ENCODE measurements at regions not wholly inside any gene's neighbourhood (a gene's known extent, or its start where the extent isn't known, plus 50 kb on each side); places are given as distances from the start of the nearest gene placed in this dataset.

DNA sequence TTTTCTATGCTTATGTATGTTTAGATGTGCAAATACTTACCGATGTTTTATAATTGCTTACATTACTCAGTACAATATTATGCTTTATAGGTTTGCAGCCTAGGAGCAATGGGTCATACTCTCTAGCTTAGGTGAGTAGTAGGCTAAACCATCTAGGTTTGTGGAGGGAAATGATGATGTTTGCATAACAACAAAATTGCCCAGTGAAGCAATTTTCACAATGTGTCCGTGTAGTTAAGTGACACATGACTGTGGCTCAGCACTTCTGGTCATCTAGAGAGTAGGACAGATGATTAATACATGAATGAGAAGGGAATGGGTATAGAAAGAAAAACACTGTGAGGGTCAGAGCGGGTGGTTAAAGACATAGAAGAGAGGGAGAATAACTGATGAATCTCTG lies 2116.2 kb upstream of the PIK3C3 start:
- WGBS, 2 donors, result 89% methylated on average over 3 of the region's 3 CpGs
- H3K36me3 ChIP-seq (ENCODE audit: low read depth, missing control alignments), result no peaks in the 10 kb centered on the region
- H3K4me3 ChIP-seq, result no peak overlapping the region
- intact Hi-C loops (cut with DNase I; ENCODE audit: low total_unique reads), result no loop called here
- TF ChIP-seq POLR2A (IDR thresholded peaks at IDR 0.05), result no peak
- TF ChIP-seq, protein P1, sequence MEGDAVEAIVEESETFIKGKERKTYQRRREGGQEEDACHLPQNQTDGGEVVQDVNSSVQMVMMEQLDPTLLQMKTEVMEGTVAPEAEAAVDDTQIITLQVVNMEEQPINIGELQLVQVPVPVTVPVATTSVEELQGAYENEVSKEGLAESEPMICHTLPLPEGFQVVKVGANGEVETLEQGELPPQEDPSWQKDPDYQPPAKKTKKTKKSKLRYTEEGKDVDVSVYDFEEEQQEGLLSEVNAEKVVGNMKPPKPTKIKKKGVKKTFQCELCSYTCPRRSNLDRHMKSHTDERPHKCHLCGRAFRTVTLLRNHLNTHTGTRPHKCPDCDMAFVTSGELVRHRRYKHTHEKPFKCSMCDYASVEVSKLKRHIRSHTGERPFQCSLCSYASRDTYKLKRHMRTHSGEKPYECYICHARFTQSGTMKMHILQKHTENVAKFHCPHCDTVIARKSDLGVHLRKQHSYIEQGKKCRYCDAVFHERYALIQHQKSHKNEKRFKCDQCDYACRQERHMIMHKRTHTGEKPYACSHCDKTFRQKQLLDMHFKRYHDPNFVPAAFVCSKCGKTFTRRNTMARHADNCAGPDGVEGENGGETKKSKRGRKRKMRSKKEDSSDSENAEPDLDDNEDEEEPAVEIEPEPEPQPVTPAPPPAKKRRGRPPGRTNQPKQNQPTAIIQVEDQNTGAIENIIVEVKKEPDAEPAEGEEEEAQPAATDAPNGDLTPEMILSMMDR (IDR thresholded peaks at IDR 0.05), result no peak
- peaks cover 14% of the 10 kb centered on the region for H3K4me1 ChIP-seq
- no peak overlapping the region for H3K27ac ChIP-seq
- H3K9me3 ChIP-seq, result no peaks in the 10 kb centered on the region
- H3K27me3 ChIP-seq, result no peaks in the 10 kb centered on the region
- no peak for DNase-seq

DNA sequence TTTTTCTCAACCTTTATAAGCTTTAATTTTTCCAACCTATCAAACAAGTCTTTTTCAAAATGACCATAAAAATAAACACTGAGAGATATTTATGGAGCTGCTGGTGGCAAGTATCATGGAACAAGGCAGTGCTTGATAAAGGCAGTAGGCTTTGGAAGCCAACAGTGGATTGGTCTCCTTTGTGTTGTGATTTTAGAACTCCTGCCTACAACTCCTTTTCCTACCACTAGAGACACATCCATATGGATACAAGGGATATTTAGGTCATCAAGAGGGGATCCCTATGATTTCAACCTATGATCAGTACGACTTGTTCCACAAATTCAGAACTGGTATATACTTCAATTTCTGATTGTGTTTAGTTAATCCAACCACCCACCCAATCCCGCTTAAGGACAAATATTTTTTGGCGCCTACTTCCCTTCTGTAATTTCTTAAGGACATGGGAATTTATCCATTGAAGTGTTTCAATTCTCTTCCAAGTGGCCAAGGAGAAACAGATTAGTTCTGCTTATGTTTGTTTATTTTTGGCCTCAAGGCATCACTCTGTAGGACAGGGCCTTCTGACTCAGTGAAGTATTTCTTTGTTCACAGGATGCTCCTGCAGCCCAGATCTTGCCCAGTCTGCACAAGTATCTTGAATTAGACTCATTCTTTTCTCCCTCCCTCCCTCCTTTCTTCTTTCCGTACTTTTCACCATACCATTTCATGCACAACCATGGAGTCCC lies 2119.6 kb upstream of the PIK3C3 start:
- Histone ChIP-seq H3K36me3 (ENCODE audit: low read depth, missing control alignments) (no peaks in the 10 kb centered on the region), H3K27ac (peak overlapping the region; percentile 9 to 17), H3K27me3 (no peaks in the 10 kb centered on the region), H3K9me3 (no peaks in the 10 kb centered on the region), H3K4me3 (no peak overlapping the region), H3K4me1 (peaks cover under 1% of the 10 kb centered on the region)
- 47 to 60% methylated on average over 4 of the region's 4 CpGs for WGBS, 2 donors
- DNase-seq, result no peak
- TF ChIP-seq POLR2A (IDR thresholded peaks at IDR 0.05), result no peak
- TF ChIP-seq, protein P1 (IDR thresholded peaks at IDR 0.05), result no peak
- intact Hi-C loops (cut with DNase I; ENCODE audit: low total_unique reads), result no loop called here

DNA sequence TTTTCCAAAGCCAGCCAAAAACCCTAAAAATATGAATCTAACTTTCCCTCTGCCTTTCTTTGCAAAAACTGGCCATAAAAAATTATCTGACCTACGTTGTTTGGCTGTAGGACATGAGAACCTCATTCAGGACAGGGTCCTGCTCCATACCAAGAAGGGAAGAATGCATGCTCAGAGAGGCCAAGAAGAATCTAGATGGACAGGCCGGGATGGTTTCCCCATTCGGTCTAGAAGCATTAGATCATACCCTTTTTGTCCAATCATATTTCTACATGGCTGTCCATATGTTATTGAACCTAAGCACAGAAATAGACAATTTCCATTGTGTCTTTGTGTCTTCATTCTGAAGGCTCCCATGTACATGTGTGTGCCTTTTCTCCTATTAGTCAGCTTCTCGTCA lies 2120.4 kb upstream of the PIK3C3 start:
- Histone ChIP-seq H3K27ac (no peak overlapping the region), H3K4me3 (no peak overlapping the region), H3K4me1 (no peaks in the 10 kb centered on the region), H3K27me3 (no peaks in the 10 kb centered on the region), H3K36me3 (ENCODE audit: low read depth, missing control alignments) (no peaks in the 10 kb centered on the region), H3K9me3 (no peaks in the 10 kb centered on the region)
- TF ChIP-seq, protein P1 (IDR thresholded peaks at IDR 0.05), result no peak
- TF ChIP-seq POLR2A (IDR thresholded peaks at IDR 0.05), result no peak
- no peak for DNase-seq
- WGBS, 2 donors, result 87 to 92% methylated on average over 4 of the region's 4 CpGs
- intact Hi-C loops (cut with DNase I; ENCODE audit: low total_unique reads), result no loop called here

DNA sequence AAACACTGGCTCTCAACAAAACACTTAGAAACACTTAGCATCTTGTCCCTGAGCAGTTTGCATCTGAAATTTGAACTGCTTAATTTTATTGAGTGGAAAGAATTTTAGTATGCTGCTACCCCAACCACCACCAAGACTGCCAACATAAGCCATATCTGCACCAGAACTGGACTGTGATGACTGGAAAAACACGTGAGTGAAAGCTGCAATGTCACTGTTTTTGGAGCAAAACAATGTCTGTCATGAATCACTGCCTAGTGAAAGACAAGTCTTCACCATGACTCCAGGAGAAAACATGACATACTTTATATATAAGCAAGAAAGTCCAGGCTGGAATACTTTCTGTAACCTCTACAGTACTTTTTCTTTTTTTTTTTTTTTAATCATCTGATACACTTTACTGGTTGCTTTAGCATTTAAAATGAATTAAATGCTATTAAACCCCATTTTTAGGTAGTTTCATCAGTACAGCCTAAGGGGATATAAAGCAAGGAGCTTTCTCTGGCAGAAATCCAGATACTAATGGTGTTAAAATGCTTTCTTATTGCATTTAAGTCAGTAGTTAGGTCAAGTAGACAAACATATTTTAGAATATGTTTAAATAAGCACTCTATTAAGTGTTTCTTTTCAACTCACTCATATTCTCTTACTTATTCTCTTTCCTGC lies 2129.4 kb upstream of the PIK3C3 start:
- TF ChIP-seq, protein P1 (IDR thresholded peaks at IDR 0.05), result no peak
- TF ChIP-seq POLR2A (IDR thresholded peaks at IDR 0.05), result no peak
- no peak for DNase-seq
- Histone ChIP-seq H3K27ac (no peak overlapping the region), H3K4me1 (no peaks in the 10 kb centered on the region), H3K27me3 (no peaks in the 10 kb centered on the region), H3K4me3 (no peak overlapping the region), H3K9me3 (no peaks in the 10 kb centered on the region), H3K36me3 (ENCODE audit: low read depth, missing control alignments) (no peaks in the 10 kb centered on the region)
- intact Hi-C loops (cut with DNase I; ENCODE audit: low total_unique reads), result no loop called here
- 54 to 74% methylated on average over 1 of the region's 1 CpG for WGBS, 2 donors

All from testis (tissue), 2 donors.